NCI-H146 (cell line): ENCODE measurements at regions not wholly inside any gene's neighbourhood (a gene's known extent, or its start where the extent isn't known, plus 50 kb on each side); places are given as distances from the start of the nearest gene placed in this dataset.
"Not testable (repeated sequence)": the region's sequence is repeated elsewhere in the genome, so short reads cannot be mapped to it uniquely, and the experiment has no call there.

Experiments used
- DNase-seq: peaks from one replicate; lab custom pipeline; 2025; lab: John Stamatoyannopoulos, UW

DNA sequence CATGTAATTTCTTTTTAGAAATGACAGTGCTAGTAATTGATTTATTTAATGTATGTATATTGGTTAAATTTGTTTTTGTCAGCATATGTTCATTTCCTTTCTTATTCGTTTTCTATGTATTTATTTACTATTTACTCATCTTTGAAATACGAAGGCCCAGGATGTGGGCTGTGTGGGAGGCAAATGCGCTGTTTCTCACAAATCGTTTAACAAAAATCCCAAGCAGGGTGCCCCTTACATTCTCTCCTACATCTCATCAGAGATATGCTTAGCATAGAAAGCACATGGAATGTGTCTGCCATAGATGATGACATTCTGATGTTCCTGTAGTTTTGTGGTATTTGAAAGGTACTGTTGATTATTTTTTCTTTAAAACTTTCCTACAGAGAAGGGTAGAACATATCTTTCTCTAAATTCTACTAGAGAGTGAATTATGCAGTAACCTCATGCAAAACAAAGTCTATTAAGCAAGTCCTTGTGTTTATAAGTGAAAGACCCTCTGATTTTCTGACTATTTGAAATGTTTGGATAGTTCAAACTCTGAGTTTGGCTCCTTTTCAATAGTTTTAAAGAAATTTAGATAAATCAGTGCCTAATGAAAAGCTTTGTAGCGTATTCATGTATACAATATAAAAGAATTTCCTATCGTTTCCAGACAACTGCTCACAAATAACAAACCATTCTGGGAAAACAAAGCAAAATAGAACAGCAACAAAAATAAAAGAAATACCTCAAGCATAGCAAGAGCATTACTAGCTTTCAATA, 111.1 kb upstream of the VGLL3 start:
- DNase-seq = no peak

DNA sequence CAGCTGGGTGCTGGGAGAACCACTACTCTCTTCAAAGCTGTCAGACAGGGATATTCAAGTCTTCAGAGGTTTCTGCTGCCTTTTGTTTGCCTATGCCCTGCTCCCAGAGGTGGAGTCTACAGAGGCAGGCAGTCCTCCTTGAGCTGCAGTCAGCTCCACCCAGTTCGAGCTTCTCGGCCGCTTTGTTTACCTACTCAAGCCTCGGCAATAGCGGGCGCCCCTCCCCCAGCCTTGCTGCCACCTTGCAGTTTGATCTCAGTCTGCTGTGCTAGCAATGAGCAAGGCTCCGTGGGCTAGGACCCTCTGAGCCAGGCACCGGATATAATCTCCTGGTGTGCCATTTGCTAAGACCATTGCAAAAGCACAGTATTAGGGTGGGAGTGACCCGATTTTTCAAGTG, 106.8 kb upstream of the VGLL3 start:
- DNase-seq = not testable (repeated sequence)

DNA sequence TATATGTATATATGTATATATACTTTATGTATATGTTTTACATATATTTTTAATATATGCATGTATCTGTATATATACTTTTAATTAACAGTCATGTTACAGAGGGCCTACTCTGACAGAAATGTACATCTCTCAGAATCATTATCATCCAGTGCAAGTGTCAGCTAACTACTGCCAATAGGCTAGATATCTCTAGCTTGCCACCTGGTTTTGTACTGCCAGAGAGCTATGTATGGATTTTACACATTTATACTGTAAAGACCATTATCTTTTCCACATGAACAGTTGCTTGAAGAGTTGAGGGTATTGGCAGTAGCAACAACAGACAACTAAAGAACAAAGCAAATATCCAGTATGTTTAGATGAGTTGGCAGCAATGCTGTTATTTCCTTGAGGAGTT, 99.7 kb upstream of the VGLL3 start:
- no peak for DNase-seq

GRCh38 chr3:87088993-87089841, 98.3 kb upstream of the VGLL3 start:
- DNase-seq = peak; percentile 90

- DNase-seq = no peak
Measured at GRCh38 chr3:87088430-87088992, 97.6 kb upstream of the VGLL3 start.

DNA sequence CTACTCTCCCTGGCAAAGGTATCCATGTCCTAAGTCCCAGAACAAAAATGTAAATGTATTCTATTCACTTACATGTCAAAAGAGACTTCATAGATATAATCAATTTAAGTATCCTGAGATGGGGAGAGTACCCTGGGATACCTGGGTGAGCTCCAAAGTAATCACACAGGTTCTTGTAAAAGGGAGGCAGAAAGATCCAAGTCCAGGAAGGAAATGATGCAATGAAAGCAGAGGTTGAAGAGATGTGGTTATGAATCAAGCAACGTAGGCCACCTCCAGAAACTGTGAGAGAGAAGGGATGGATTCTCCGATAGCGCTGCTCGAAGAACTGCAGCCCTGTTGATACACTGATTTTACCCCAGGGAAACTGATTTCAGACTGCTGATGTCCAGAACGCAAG, 93.9 kb upstream of the VGLL3 start:
- no peak for DNase-seq

DNA sequence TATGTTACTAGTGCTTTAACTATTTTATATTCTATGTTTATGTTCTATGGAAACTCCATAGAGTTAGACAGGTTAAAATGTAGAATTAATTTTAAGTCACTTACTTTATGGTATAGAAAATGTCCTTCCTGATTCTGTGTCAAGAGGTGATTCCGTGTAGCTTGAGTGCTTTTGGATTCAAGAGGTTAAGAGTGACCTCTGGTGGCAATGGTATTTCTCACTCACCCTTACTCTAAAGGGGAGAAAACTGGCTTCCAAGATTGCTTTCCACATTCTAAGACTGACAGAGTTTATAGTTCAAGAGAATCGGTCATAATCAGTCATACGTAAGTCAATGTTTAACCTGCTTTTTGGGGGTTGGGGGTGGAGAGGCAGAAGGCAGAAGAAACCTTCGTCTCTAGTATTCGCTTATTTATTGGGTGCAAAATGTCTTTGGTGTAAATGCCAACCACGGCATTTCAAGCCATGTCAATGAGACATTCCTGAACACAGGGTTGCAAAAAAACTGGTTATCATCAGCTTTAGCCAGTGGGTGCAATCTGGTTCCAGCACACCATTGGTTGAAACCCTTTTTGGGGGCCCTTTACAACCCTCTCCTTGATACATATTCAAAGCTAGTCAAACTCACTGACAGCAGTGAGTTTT, 92.0 kb upstream of the VGLL3 start:
- DNase-seq = peak; percentile 69

GRCh38 chr3:87077355-87077754, 86.4 kb upstream of the VGLL3 start:
- no peak for DNase-seq

- DNase-seq = no peak
Measured at GRCh38 chr3:87076946-87077345, 86.0 kb upstream of the VGLL3 start.

DNA sequence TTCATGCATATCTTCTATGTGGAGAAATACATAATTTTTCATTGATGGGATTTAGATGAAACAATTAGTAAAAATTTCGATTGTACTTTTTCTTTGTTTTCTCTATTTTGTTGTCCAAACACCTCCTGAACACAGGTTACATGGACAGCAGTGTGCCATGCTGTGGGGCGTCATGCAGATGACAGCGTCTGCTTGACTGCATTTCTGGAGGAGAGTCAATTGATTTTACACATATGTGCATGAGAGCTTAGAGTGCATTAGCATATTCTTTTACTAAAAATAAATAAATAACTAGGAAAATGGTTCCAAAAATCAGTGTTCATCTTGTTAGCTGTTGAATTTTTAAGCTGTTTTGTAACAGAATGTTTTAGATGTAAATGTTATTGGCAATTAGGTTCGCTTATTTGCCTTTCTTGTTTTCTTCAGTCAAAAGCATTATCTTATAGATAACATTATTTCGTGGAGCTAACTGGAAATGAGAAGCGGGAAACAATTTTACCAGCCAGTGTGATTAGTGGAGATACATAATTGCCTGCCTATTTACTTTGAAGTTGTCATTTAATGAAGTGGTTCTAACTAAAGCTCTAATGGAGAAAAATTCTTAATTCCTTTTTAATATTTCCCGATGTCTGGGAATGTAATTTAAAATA, 82.7 kb upstream of the VGLL3 start:
- DNase-seq = no peak

- DNase-seq = no peak
Measured at GRCh38 chr3:87072446-87072845, 81.5 kb upstream of the VGLL3 start.

- no peak for DNase-seq
Measured at GRCh38 chr3:87069971-87070370, 79.0 kb upstream of the VGLL3 start.

- no peak for DNase-seq
Measured at GRCh38 chr3:87069021-87069420, 78.1 kb upstream of the VGLL3 start.

GRCh38 chr3:87062685-87063084, 71.7 kb upstream of the VGLL3 start:
- DNase-seq = no peak

- no peak for DNase-seq
Measured at GRCh38 chr3:87057474-87057873, 66.5 kb upstream of the VGLL3 start.

DNA sequence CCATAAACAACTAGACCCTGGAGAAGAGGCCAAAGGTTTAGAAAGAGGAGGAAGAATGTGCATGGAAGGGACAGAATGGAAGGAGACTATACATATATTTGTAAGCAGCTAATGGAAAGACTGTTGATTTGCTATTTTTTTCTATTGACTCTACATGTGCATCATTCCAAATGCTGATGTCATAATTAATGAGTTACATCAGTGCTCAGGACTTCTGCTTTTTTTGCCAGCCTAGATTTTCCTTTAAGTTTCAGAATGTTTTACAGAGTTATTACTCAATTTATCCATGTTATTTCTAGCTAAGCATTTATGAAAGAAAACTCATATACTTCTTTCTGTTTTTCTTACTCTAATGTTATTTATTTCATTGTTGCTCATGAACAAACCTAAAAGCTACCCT, 62.6 kb upstream of the VGLL3 start:
- DNase-seq = no peak

GRCh38 chr3:87052499-87053260, 61.7 kb upstream of the VGLL3 start:
- peak; percentile 5 for DNase-seq

DNA sequence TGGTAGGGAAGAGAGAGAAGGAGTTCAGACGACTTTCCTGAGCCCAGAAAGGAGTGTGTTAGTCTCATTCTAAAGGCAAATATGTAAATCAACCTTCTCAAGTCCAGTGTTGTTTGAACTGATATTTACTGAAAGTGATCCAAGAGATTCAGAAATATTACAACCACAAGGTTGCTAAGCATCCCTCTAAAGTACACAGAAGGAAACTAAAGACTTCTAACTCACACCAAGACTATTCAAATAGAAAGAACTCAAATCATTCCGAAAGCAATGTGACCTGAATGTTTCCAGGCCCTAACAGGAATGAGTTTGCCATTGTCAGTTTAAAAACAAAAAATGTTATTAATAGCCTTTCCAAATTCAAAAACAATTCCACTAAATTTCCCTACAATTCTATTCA, 56.9 kb upstream of the VGLL3 start:
- DNase-seq = no peak

DNA sequence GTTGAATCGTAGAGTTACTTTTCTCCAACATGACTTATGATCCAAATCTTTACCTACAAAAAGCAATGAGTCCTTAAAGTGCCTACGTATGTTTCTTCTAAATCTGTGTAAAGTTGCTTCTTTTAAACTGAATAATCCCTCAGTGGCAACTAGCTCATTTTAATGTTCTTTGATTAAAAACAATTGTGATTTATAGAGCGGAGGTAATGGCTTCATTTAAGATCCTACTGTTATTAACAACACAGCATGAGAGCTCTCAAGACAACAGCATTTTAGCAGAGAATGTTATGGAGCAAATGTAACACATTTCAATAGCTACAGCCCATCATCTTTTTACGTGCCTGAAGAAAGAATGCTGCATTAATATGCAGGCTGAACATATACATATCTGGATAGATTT, 55.3 kb upstream of the VGLL3 start:
- no peak for DNase-seq

GRCh38 chr3:87045473-87045872, 54.5 kb upstream of the VGLL3 start:
- peak; percentile 3 for DNase-seq

- peak; percentile 41 for DNase-seq
Measured at GRCh38 chr3:87044846-87045245, 53.9 kb upstream of the VGLL3 start.
